COLO829 (cell line): ENCODE measurements at regions not wholly inside any gene's neighbourhood (a gene's known extent, or its start where the extent isn't known, plus 50 kb on each side); places are given as distances from the start of the nearest gene placed in this dataset.

Experiments
- DNase-seq: peaks from one replicate; pipeline ENCODE4 v3.0.0; 2012; ENCODE audit warnings: low spot score

- no peak for DNase-seq
Observed at GRCh38 chr5:29949301-29949872, 1244.1 kb upstream of the CDH6 start.

GRCh38 chr5:29944327-29944726, 1249.2 kb upstream of the CDH6 start:
- no peak for DNase-seq

GRCh38 chr5:29942089-29942488, 1251.4 kb upstream of the CDH6 start:
- DNase-seq = no peak

GRCh38 chr5:29939988-29940387, 1253.5 kb upstream of the CDH6 start:
- DNase-seq = no peak

GRCh38 chr5:29935371-29935770, 1258.1 kb upstream of the CDH6 start:
- no peak for DNase-seq

GRCh38 chr5:29930316-29930715, 1263.2 kb upstream of the CDH6 start:
- DNase-seq = no peak

- DNase-seq = no peak
Observed at GRCh38 chr5:29924107-29924506, 1269.4 kb upstream of the CDH6 start.

GRCh38 chr5:29905626-29906353, 1287.7 kb upstream of the CDH6 start:
- DNase-seq = no peak

GRCh38 chr5:29902859-29903258, 1290.6 kb upstream of the CDH6 start:
- DNase-seq = no peak

GRCh38 chr5:29899583-29899982, 1293.9 kb upstream of the CDH6 start:
- no peak for DNase-seq

GRCh38 chr5:29897916-29898315, 1295.6 kb upstream of the CDH6 start:
- no peak for DNase-seq

GRCh38 chr5:29896646-29897045, 1296.8 kb upstream of the CDH6 start:
- DNase-seq = no peak

- DNase-seq = no peak
Observed at GRCh38 chr5:29894668-29895067, 1298.8 kb upstream of the CDH6 start.

GRCh38 chr5:29889051-29889450, 1304.4 kb upstream of the CDH6 start:
- no peak for DNase-seq

GRCh38 chr5:29885595-29885994, 1307.9 kb upstream of the CDH6 start:
- no peak for DNase-seq

- DNase-seq = no peak
Observed at GRCh38 chr5:29882036-29882435, 1311.5 kb upstream of the CDH6 start.

GRCh38 chr5:29879401-29879800, 1314.1 kb upstream of the CDH6 start:
- DNase-seq = no peak

GRCh38 chr5:29878599-29878998, 1314.9 kb upstream of the CDH6 start:
- no peak for DNase-seq

GRCh38 chr5:29867155-29867554, 1326.3 kb upstream of the CDH6 start:
- DNase-seq = no peak

- DNase-seq = no peak
Observed at GRCh38 chr5:29853711-29854220, 1339.7 kb upstream of the CDH6 start.

- DNase-seq = no peak
Observed at GRCh38 chr5:29852329-29852728, 1341.2 kb upstream of the CDH6 start.

GRCh38 chr5:29845206-29845605, 1348.3 kb upstream of the CDH6 start:
- no peak for DNase-seq

- DNase-seq = no peak
Observed at GRCh38 chr5:29833394-29833793, 1360.1 kb upstream of the CDH6 start.

- no peak for DNase-seq
Observed at GRCh38 chr5:29822521-29822920, 1371.0 kb upstream of the CDH6 start.
